ENCODE measurements at regions not wholly inside any gene's neighbourhood (a gene's known extent, or its start where the extent isn't known, plus 50 kb on each side); places are given as distances from the start of the nearest gene placed in this dataset.

DNA sequence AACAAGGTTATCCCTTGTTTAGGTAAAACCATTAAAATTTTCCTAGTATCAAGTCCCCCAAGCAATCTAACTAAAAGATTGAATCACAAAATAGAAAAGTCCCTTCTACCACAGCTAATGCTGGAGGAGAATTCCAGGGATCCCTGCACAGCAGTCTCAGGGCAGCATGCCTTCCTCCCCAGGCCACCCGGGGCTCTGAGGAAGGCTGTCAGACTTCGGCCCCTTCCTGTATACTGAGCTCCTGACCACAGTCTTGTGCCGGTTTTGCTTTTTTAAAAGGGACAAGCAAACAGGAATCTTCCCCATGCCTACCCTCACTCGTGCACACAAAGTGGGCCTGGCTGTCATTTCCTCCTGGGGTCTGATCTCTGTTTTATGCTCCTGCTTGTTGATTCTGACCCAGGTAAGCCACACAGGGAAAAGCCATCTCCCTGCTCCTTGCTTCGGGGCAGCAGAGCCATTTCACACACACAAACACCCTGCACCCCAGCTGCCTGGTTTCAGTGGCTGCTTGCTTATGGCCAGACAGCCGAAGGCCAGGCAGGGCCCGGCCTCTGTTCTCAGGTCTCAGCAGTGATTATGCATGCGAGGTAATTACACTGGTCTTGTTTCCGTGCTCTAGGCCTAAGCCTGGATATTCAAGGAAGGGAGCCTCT, 211.9 kb downstream of the NXNL2 start (continued):
- TF ChIP-seq, protein P1, sequence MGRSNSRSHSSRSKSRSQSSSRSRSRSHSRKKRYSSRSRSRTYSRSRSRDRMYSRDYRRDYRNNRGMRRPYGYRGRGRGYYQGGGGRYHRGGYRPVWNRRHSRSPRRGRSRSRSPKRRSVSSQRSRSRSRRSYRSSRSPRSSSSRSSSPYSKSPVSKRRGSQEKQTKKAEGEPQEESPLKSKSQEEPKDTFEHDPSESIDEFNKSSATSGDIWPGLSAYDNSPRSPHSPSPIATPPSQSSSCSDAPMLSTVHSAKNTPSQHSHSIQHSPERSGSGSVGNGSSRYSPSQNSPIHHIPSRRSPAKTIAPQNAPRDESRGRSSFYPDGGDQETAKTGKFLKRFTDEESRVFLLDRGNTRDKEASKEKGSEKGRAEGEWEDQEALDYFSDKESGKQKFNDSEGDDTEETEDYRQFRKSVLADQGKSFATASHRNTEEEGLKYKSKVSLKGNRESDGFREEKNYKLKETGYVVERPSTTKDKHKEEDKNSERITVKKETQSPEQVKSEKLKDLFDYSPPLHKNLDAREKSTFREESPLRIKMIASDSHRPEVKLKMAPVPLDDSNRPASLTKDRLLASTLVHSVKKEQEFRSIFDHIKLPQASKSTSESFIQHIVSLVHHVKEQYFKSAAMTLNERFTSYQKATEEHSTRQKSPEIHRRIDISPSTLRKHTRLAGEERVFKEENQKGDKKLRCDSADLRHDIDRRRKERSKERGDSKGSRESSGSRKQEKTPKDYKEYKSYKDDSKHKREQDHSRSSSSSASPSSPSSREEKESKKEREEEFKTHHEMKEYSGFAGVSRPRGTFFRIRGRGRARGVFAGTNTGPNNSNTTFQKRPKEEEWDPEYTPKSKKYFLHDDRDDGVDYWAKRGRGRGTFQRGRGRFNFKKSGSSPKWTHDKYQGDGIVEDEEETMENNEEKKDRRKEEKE (IDR thresholded peaks at IDR 0.05) = no peak

DNA sequence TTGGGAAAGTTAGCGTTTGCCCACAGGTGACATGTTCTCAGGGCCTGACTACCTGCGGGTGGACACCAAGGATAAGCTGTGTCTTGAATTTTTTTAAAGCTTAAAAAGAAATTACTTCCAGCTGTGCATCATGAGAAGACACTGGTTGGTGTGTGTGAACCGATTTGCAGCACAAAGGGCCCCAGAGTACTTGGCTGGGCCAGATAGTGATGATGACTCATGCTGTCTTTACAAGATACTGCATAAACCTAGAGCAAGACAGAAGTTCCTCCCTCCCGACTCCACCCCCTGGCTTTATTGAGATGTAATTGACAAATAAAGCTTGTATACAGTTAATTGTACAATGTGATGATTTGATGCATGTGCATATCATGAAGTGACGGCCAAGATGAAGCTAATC, 212.8 kb downstream of the NXNL2 start:
- FAIRE-seq (no peak), DNase-seq (ENCODE audit: low read depth, low spot score) (no peak), ATAC-seq (no peak)
- in situ Hi-C loops (cut with MboI) (loop anchor here (10.0 kb wide), 1 partner anchor 153 kb away; no protein-coding TSS in a partner anchor), intact Hi-C loops (cut with micrococcal nuclease; ENCODE audit: unreplicated experiment) (no loop called here)
- Histone ChIP-seq H3K4me2 (ENCODE audit: control insufficient read depth, insufficient read depth) (no peak overlapping the region), H3K4me3 (no peak overlapping the region), H3K27ac (ENCODE audit: control insufficient read depth, insufficient read depth) (no peak overlapping the region), H4K20me1 (ENCODE audit: control insufficient read depth, insufficient read depth) (no peaks in the 10 kb centered on the region), H3K9me3 (replicated peaks; ENCODE audit: control insufficient read depth, insufficient read depth, low read length) (no peaks in the 10 kb centered on the region), H2AFZ (ENCODE audit: control insufficient read depth, low read depth, low read length) (no peak overlapping the region), H3K79me2 (ENCODE audit: control insufficient read depth, insufficient read depth, low read length) (no peaks in the 10 kb centered on the region), H3K9ac (ENCODE audit: control insufficient read depth, insufficient read depth, low read length) (no peak overlapping the region), H3K4me1 (ENCODE audit: control insufficient read depth, insufficient read depth, low read length) (no peaks in the 10 kb centered on the region), H3K36me3 (ENCODE audit: control insufficient read depth in 2 of 2, insufficient read depth in 2 of 2, low read length in 1 of 2) (no peaks in the 10 kb centered on the region), H3K27me3 (replicated peaks in 1 of 2; ENCODE audit: control insufficient read depth in 2 of 2, insufficient read depth in 2 of 2, low read length in 1 of 2) (peaks cover 0 to 1% of the 10 kb centered on the region in 2 experiments; a peak in 2 of 4 replicates)
- POLR2A ChIA-PET = no interaction called here
- SMC1A ChIA-PET (ENCODE audit: uncharacterized antibody, unreplicated experiment) = interaction anchor here (1.0 kb wide), 1 partner anchor 8 kb away, joined by 3 read pairs; no protein-coding TSS in a partner anchor
- RAD21 ChIA-PET (ENCODE audit: unreplicated experiment) = no interaction called here
- WGBS (ENCODE audit: insufficient coverage, insufficient replicate concordance, low lambda C conversion rate, missing lambda C conversion rate) = 16% methylated on average over 5 of the region's 5 CpGs
- CTCF ChIA-PET = no interaction called here
- no TSS peak for BruUV-seq (replicated peaks)
- TF ChIP-seq CEBPB (IDR thresholded peaks at IDR 0.05; ENCODE audit: borderline replicate concordance in 1 of 2, low read depth in 2 of 2, low read length in 2 of 2) (no peak), RFX5 (IDR thresholded peaks at IDR 0.05; ENCODE audit: low read depth, low read length) (no peak), HDAC6 (IDR thresholded peaks at IDR 0.05; ENCODE audit: unreplicated experiment) (no peak), REST (IDR thresholded peaks at IDR 0.05; ENCODE audit: low read depth, low read length) (no peak), EGR1 (IDR thresholded peaks at IDR 0.05; ENCODE audit: borderline replicate concordance in 1 of 2, low read depth in 2 of 2, low read length in 2 of 2) (no peak), CHD1 (IDR thresholded peaks at IDR 0.05; ENCODE audit: low read depth, low read length) (no peak), STAT1 (conservative IDR thresholded peaks at IDR 0.05) (no peak), HCFC1 (IDR thresholded peaks at IDR 0.05; ENCODE audit: low read length) (no peak), RELA (IDR thresholded peaks at IDR 0.05; ENCODE audit: borderline replicate concordance, partially characterized antibody) (no peak), ZBED1 (IDR thresholded peaks at IDR 0.05; ENCODE audit: borderline replicate concordance) (no peak), TCF12 (IDR thresholded peaks at IDR 0.05; ENCODE audit: low read depth, low read length) (no peak), TAF1 (IDR thresholded peaks at IDR 0.05; ENCODE audit: borderline replicate concordance, low read depth, low read length) (no peak), CHD4 (IDR thresholded peaks at IDR 0.05) (no peak), NR2C1 (IDR thresholded peaks at IDR 0.05) (no peak), PAX5 (IDR thresholded peaks at IDR 0.05; ENCODE audit: borderline replicate concordance, low read depth, low read length) (no peak)
- TF ChIP-seq, protein P2, sequence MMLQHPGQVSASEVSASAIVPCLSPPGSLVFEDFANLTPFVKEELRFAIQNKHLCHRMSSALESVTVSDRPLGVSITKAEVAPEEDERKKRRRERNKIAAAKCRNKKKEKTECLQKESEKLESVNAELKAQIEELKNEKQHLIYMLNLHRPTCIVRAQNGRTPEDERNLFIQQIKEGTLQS (IDR thresholded peaks at IDR 0.05; ENCODE audit: borderline replicate concordance, extremely low read depth, low read depth, low read length) = no peak
